Brain pericyte (primary cell): ENCODE measurements at regions not wholly inside any gene's neighbourhood (a gene's known extent, or its start where the extent isn't known, plus 50 kb on each side); places are given as distances from the start of the nearest gene placed in this dataset.

ENCODE experiments used
- DNase-seq: peaks from one replicate; pipeline ENCODE4 v3.0.0-alpha.2; 2012; ENCODE audit warnings: low read depth, low spot score

GRCh38 chr20:57807401-57808263 is 97.8 kb upstream of the PMEPA1 start:
- DNase-seq: no peak

GRCh38 chr20:57806975-57807374 is 97.2 kb upstream of the PMEPA1 start:
- DNase-seq: no peak

GRCh38 chr20:57806476-57806875 is 96.7 kb upstream of the PMEPA1 start:
- DNase-seq: no peak

- no peak for DNase-seq
These were observed 95.9 kb upstream of the PMEPA1 start for GRCh38 chr20:57805747-57806146.

GRCh38 chr20:57804470-57805250 is 94.8 kb upstream of the PMEPA1 start:
- no peak for DNase-seq

- DNase-seq: no peak
These were observed 93.7 kb upstream of the PMEPA1 start for GRCh38 chr20:57803508-57804005.

- DNase-seq: no peak
These were observed 93.1 kb upstream of the PMEPA1 start for GRCh38 chr20:57802765-57803507.

GRCh38 chr20:57801581-57801980 is 91.8 kb upstream of the PMEPA1 start:
- DNase-seq: no peak

GRCh38 chr20:57800791-57801430 is 91.1 kb upstream of the PMEPA1 start:
- DNase-seq: no peak

- DNase-seq: no peak
These were observed 87.6 kb upstream of the PMEPA1 start for GRCh38 chr20:57797401-57797800.

GRCh38 chr20:57795977-57796560 is 86.3 kb upstream of the PMEPA1 start:
- DNase-seq: no peak

GRCh38 chr20:57795342-57795697 is 85.5 kb upstream of the PMEPA1 start:
- DNase-seq: no peak

GRCh38 chr20:57794600-57795341 is 85.0 kb upstream of the PMEPA1 start:
- no peak for DNase-seq

- no peak for DNase-seq
These were observed 84.2 kb upstream of the PMEPA1 start for GRCh38 chr20:57794036-57794435.

- DNase-seq: no peak
These were observed 83.6 kb upstream of the PMEPA1 start for GRCh38 chr20:57793421-57793820.

GRCh38 chr20:57792386-57793080 is 82.7 kb upstream of the PMEPA1 start:
- no peak for DNase-seq

GRCh38 chr20:57791966-57792365 is 82.2 kb upstream of the PMEPA1 start:
- no peak for DNase-seq

GRCh38 chr20:57791178-57791962 is 81.6 kb upstream of the PMEPA1 start:
- DNase-seq: no peak

- DNase-seq: no peak
These were observed 80.4 kb upstream of the PMEPA1 start for GRCh38 chr20:57790176-57790575.
